ENCODE measurements at regions not wholly inside any gene's neighbourhood (a gene's known extent, or its start where the extent isn't known, plus 50 kb on each side); places are given as distances from the start of the nearest gene placed in this dataset.

DNA sequence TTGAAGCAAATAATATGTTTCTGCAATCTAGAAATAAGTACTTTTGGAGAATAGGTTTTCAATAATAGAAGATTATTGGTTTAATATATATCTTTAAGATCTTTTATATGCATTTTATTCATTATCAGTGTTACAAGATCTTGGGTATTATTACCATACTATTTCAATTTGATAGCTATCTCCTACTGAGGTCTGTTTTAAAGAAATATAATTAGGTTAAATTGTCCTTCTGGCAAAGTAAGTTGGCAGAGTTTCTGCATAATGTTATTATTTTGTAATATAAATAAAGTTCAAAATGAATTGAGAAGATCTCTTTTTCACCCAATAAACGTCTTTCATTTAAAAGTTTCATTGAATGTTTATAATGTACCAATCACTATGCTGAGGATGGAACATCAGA, 443.7 kb downstream of the FAT4 start:
- CTCF ChIA-PET (ENCODE audit: low intra/inter-chr PET ratio, low total read pairs) = no interaction called here
- Histone ChIP-seq H3K27ac (ENCODE audit: extremely low read length, insufficient read depth, low read length) (no peak overlapping the region), H3K9me3 (ENCODE audit: low read length) (no peaks in the 10 kb centered on the region), H3K79me2 (ENCODE audit: insufficient read depth, low read length) (no peaks in the 10 kb centered on the region), H3K36me3 (replicated peaks in 1 of 2; ENCODE audit: control insufficient read depth in 1 of 2, insufficient read depth in 2 of 2, low read length in 2 of 2) (no peaks in the 10 kb centered on the region), H3K4me1 (ENCODE audit: insufficient read depth, low read length) (no peaks in the 10 kb centered on the region), H3K4me2 (ENCODE audit: low read depth, low read length) (no peak overlapping the region), H4K20me1 (ENCODE audit: insufficient read depth, low read length) (no peaks in the 10 kb centered on the region), H3K9ac (ENCODE audit: insufficient read depth, low read depth, low read length) (no peak overlapping the region), H3K4me3 (replicated peaks in 1 of 3; ENCODE audit: insufficient read depth in 1 of 3, low read depth in 2 of 3, low read length in 3 of 3) (no peak overlapping the region), H2AFZ (ENCODE audit: low read length) (no peak overlapping the region), H3K27me3 (ENCODE audit: control insufficient read depth in 1 of 2, insufficient read depth in 2 of 2, low read length in 2 of 2) (no peaks in the 10 kb centered on the region)
- intact Hi-C loops (cut with micrococcal nuclease; ENCODE audit: unreplicated experiment) (no loop called here), in situ Hi-C loops (cut with HindIII; ENCODE audit: extremely low pct_ligation_motif_present, low pct_unique_long_range_greater_than_20kb) (no loop called here)
- DNase-seq (ENCODE audit: low spot score) = no peak
- TF ChIP-seq, protein P1, sequence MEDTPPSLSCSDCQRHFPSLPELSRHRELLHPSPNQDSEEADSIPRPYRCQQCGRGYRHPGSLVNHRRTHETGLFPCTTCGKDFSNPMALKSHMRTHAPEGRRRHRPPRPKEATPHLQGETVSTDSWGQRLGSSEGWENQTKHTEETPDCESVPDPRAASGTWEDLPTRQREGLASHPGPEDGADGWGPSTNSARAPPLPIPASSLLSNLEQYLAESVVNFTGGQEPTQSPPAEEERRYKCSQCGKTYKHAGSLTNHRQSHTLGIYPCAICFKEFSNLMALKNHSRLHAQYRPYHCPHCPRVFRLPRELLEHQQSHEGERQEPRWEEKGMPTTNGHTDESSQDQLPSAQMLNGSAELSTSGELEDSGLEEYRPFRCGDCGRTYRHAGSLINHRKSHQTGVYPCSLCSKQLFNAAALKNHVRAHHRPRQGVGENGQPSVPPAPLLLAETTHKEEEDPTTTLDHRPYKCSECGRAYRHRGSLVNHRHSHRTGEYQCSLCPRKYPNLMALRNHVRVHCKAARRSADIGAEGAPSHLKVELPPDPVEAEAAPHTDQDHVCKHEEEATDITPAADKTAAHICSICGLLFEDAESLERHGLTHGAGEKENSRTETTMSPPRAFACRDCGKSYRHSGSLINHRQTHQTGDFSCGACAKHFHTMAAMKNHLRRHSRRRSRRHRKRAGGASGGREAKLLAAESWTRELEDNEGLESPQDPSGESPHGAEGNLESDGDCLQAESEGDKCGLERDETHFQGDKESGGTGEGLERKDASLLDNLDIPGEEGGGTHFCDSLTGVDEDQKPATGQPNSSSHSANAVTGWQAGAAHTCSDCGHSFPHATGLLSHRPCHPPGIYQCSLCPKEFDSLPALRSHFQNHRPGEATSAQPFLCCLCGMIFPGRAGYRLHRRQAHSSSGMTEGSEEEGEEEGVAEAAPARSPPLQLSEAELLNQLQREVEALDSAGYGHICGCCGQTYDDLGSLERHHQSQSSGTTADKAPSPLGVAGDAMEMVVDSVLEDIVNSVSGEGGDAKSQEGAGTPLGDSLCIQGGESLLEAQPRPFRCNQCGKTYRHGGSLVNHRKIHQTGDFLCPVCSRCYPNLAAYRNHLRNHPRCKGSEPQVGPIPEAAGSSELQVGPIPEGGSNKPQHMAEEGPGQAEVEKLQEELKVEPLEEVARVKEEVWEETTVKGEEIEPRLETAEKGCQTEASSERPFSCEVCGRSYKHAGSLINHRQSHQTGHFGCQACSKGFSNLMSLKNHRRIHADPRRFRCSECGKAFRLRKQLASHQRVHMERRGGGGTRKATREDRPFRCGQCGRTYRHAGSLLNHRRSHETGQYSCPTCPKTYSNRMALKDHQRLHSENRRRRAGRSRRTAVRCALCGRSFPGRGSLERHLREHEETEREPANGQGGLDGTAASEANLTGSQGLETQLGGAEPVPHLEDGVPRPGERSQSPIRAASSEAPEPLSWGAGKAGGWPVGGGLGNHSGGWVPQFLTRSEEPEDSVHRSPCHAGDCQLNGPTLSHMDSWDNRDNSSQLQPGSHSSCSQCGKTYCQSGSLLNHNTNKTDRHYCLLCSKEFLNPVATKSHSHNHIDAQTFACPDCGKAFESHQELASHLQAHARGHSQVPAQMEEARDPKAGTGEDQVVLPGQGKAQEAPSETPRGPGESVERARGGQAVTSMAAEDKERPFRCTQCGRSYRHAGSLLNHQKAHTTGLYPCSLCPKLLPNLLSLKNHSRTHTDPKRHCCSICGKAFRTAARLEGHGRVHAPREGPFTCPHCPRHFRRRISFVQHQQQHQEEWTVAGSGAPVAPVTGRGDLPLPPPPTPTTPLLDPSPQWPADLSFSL (CRISPR knock-in tag; IDR thresholded peaks at IDR 0.05) = no peak
- TF ChIP-seq ZNF432 (CRISPR knock-in tag; IDR thresholded peaks at IDR 0.05; ENCODE audit: borderline replicate concordance) (no peak), ZNF354B (CRISPR knock-in tag; IDR thresholded peaks at IDR 0.05) (no peak), MIER2 (CRISPR knock-in tag; IDR thresholded peaks at IDR 0.05) (no peak), ZNF383 (CRISPR knock-in tag; IDR thresholded peaks at IDR 0.05; ENCODE audit: borderline replicate concordance) (no peak), NCOR1 (IDR thresholded peaks at IDR 0.05; ENCODE audit: borderline replicate concordance, low read length) (no peak), ZNF468 (CRISPR knock-in tag; IDR thresholded peaks at IDR 0.05) (no peak), NR2F6 (IDR thresholded peaks at IDR 0.05) (no peak), NR2F6 (CRISPR knock-in tag; IDR thresholded peaks at IDR 0.05) (no peak), TBX3 (IDR thresholded peaks at IDR 0.05; ENCODE audit: borderline replicate concordance) (no peak), MLLT10 (CRISPR knock-in tag; IDR thresholded peaks at IDR 0.05) (no peak), GTF3A (CRISPR knock-in tag; conservative IDR thresholded peaks at IDR 0.05) (no peak), HOXD1 (CRISPR knock-in tag; IDR thresholded peaks at IDR 0.05) (no peak), GATAD2A (CRISPR knock-in tag; IDR thresholded peaks at IDR 0.05) (no peak), ZNF549 (CRISPR knock-in tag; IDR thresholded peaks at IDR 0.05) (no peak), IRF2 (CRISPR knock-in tag; IDR thresholded peaks at IDR 0.05) (no peak), SP1 (IDR thresholded peaks at IDR 0.05) (no peak), SP1 (CRISPR knock-in tag; IDR thresholded peaks at IDR 0.05) (no peak)
- TF ChIP-seq, protein P2, sequence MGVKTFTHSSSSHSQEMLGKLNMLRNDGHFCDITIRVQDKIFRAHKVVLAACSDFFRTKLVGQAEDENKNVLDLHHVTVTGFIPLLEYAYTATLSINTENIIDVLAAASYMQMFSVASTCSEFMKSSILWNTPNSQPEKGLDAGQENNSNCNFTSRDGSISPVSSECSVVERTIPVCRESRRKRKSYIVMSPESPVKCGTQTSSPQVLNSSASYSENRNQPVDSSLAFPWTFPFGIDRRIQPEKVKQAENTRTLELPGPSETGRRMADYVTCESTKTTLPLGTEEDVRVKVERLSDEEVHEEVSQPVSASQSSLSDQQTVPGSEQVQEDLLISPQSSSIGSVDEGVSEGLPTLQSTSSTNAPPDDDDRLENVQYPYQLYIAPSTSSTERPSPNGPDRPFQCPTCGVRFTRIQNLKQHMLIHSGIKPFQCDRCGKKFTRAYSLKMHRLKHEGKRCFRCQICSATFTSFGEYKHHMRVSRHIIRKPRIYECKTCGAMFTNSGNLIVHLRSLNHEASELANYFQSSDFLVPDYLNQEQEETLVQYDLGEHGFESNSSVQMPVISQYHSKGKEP (CRISPR knock-in tag; IDR thresholded peaks at IDR 0.05) = no peak
- POLR2A ChIA-PET = no interaction called here
- no peak for FAIRE-seq
- BruUV-seq (replicated peaks) = no TSS peak
- no peak for ATAC-seq
- 0% methylated on average over 1 of the region's 1 CpG for WGBS (ENCODE audit: low lambda C conversion rate)
